Peyer's patch (tissue), 4 donors: ENCODE measurements at regions not wholly inside any gene's neighbourhood (a gene's known extent, or its start where the extent isn't known, plus 50 kb on each side); places are given as distances from the start of the nearest gene placed in this dataset.

Source experiments
- CTCF ChIP-seq, 6 experiments: fragments of 450-650 bp in 4 of 6; fragments of 200-600 bp in 2 of 6; sonication (generic) in 1 of 6; IDR thresholded peaks; one replicate each; pipeline ENCODE4 v1.5.1; 2017 to 2019; ENCODE audit warnings: antibody characterized with exemption in 6 of 6, mild to moderate bottlenecking in 3 of 6, moderate library complexity in 1 of 6
- POLR2A ChIP-seq, 2 donors: fragments of 450-650 bp; IDR thresholded peaks; one replicate each; pipeline ENCODE4 v1.5.1; 2017; ENCODE audit warnings: antibody characterized with exemption in 2 of 2, mild to moderate bottlenecking in 2 of 2, moderate library complexity in 2 of 2

- TF ChIP-seq CTCF (IDR thresholded peaks at IDR 0.05) (no peak), POLR2A (IDR thresholded peaks at IDR 0.05) (no peak)
These were observed 648.9 kb upstream of the ALCAM start for GRCh38 chr3:104717828-104718196.
